ENCODE measurements at regions not wholly inside any gene's neighbourhood (a gene's known extent, or its start where the extent isn't known, plus 50 kb on each side); places are given as distances from the start of the nearest gene placed in this dataset.
"Not testable (repeated sequence)": the region's sequence is repeated elsewhere in the genome, so short reads cannot be mapped to it uniquely, and the experiment has no call there.

DNA sequence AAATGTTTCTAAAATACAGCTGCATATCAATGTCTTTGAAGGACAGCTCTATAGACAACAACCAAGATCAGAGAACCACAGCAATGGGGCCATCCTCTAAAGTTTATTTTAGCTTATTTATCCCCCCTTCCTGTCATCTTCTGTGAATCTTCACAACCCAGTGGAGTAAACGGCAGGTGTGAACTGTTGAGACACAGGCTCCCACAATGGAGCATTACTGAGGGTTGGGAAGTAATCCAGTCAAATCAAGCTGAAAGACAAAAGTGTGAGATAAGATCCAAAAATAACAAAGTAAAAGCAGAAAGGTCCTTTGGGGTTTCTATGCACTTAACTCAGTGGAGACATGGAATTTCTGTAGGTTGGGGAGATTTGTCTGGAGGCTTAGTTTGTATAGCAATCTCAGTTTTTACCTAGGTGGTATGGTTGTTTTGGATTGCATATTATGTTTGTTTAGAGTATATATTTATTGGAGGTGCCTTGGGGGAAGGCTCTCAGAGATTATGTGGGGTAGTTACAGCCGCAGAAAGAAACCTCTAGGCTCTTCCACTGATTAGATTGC, 286.9 kb upstream of the ADGRL2 start:
- no peak for DNase-seq

GRCh38 chr1:81512252-81513003, 288.3 kb upstream of the ADGRL2 start:
- DNase-seq, result no peak

- DNase-seq, result no peak
Observed at GRCh38 chr1:81511281-81511680, 289.5 kb upstream of the ADGRL2 start.

GRCh38 chr1:81510701-81511100, 290.0 kb upstream of the ADGRL2 start:
- DNase-seq, result no peak

DNA sequence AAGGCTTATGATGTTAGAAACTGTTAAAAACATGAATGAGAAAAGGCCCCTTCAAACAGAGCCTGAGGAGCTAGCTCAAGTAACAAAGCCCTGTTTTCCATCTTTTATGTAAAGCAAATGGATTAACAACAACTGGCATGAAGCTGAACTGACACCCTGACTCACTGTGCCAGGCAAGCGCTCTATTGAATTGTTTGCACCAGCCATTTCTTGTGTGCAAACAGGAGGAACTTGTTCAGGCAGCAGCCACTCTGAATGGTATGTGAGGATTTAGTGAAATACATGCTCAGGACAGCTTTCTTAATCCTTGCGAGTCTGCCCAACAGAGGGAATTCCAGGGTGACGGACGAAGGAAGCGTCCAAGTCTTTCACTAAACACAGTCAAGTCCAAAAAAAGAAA, 291.1 kb upstream of the ADGRL2 start:
- DNase-seq, result no peak

DNA sequence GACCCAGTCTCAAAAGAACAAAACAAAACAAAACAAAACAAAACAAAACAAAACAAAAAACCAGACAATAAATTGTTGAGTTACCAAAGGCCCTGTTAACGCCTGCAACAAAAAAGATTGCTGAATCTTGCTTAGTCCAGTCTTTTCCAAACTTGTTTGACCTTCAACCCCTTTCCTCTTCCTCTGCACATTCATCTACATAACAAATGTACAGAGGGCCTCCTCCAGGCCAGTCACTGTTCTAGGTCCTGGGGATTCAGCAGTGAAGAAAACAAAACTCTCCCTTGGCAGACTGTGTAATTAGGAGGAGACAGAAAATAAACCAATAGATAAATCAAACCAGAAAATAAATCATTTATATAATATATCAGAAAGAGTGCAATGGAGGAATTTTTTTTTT, 294.0 kb upstream of the ADGRL2 start:
- DNase-seq, result no peak

DNA sequence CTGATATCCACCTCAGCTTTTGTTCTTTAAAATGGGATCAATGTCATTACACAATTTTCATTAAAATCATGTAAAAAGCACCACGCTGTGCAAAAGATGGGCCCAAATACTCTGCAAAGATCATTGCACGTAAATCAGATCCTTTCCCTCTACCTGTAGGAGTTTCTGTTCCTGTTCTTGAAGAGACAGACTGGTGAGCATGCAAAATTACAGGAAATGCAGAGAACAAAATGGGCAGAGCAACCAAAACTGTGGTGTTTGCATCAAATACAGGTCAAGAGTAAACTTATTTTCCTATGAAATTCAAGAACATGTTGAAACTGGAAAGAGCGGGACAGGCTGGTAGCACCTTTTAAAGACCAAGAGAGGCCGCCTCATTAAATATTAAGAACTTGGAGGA, 294.9 kb upstream of the ADGRL2 start:
- no peak for DNase-seq

DNA sequence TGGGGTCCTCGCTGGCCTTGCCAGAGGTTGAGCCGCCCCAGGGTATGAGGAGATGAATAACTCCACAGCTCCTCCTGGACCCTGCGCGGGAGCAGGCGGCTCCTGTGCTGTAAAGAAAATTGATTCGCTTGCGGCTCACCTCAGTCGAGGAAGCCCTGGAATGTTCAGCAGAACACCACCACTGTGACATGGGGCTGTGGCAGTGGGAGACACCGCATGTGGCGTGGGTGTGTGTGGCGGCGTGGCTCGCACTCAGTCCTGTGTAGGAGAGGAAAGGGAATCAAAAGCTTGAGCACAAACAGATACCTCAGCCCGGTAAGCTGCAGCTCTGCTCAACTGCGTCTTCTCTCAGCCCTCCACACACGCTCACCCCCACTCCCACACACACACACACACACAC, 295.9 kb upstream of the ADGRL2 start:
- DNase-seq, result not testable (repeated sequence)

DNA sequence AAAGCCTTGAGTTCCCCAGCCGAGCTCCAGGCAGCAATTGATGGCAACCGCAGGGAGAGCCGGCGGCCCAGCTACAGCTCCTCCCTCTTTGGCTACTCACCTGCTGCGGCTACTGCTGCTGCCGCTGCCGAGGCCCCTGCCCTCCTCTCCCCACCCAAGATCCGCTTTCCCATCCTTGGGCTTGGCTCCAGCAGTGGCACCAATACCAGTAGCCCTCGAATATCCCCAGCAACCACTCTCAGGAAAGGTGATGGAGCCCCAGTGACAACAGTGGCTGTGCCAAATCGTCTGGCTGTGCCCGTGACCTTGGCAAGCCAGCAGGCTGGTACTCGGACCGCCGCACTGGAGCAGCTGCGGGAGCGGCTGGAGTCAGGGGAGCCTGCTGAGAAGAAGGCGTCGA, 298.0 kb upstream of the ADGRL2 start:
- not testable (repeated sequence) for DNase-seq

GRCh38 chr1:81501485-81501884, 299.2 kb upstream of the ADGRL2 start:
- not testable (repeated sequence) for DNase-seq

DNA sequence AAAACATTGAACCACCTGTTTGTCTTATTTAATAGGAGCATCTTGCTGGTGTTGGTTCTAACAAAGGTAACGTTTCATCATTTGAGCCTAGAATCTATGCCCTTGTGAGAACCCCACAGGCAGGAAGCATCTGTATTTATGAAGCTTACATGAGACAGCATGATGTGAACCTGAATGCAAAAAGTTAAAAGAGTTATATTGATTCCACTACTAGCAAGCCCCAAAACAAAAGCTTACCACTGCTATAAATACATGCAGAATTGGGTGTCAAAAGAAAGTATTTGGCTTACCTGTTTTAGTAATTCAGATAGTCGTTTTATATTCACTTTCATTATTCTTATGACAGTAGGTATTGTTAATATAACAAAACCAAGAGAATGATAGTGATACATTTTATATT, 301.2 kb upstream of the ADGRL2 start:
- no peak for DNase-seq

DNA sequence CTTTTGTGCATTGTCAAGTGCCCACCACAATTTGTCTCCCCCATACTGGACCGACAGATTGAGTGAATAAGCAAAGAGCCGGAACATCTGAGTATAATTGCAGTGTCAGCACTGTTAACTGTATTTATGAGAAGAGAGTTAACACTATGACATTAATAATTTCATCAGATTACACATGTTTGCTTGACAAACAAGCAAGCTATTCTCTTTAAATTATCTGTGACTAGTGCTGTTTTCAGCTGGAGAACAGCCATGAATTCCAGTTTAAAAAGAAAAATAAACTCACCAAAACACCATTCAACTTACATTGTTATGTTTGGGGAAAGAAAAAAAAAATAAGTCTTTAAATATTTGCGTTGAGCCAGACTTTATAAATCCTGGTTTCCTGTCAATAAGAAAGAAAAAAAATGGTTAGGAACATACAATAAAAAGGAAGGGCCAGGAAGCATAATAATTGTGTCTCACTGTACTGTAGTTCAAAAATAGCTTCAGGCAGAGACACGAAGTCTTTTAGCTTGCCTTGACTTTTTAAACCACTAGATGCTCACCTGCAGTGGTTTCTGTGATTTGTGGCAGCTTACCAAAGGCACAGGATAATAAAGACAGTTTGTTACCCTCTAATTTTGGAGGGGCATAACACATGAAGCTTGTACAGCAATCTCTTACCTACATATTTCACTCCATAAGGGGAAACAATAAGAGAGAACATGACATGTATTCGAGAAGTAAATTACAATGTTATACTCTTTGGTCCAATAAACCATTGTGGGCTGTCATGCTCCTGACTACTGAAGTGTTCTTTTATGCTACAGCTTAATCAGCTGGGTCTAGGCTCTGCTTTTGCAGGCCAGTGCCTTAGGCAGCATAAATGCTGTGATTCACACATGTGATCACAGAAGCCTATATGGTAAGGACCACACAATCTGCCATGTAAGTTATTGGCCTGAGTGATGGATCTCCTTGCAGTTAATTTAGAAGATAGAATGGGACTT, 302.0 kb upstream of the ADGRL2 start:
- no peak for DNase-seq

- DNase-seq, result no peak
Observed at GRCh38 chr1:81496349-81496748, 304.4 kb upstream of the ADGRL2 start.

GRCh38 chr1:81493102-81493869, 307.4 kb upstream of the ADGRL2 start:
- no peak for DNase-seq

- no peak for DNase-seq
Observed at GRCh38 chr1:81492628-81493027, 308.1 kb upstream of the ADGRL2 start.

GRCh38 chr1:81490614-81491013, 310.1 kb upstream of the ADGRL2 start:
- DNase-seq, result no peak

- DNase-seq, result no peak
Observed at GRCh38 chr1:81489372-81489934, 311.3 kb upstream of the ADGRL2 start.

- DNase-seq, result no peak
Observed at GRCh38 chr1:81484284-81484683, 316.4 kb upstream of the ADGRL2 start.

GRCh38 chr1:81478219-81478618, 322.5 kb upstream of the ADGRL2 start:
- peak; percentile 18 for DNase-seq

DNA sequence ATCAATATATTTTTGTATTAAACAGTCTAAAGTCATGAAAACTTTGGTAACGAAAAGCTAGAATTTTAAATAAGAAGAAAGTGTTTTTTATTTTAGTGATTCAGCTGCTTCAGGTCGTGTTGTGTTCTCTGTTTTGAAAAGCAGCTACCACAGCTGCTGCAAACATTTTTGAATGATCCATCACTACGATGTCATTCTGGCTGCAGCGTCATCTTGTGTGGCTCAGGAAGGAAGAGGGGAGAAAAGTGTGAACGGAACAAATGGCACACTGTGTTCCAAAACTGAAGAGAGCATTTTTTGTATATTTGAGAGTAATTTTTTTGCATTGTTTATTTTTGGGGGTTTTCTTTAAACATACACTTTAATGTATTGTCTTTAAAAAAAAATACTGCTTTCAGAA, 323.0 kb upstream of the ADGRL2 start:
- DNase-seq, result no peak

GRCh38 chr1:81472387-81472786, 328.3 kb upstream of the ADGRL2 start:
- no peak for DNase-seq

DNA sequence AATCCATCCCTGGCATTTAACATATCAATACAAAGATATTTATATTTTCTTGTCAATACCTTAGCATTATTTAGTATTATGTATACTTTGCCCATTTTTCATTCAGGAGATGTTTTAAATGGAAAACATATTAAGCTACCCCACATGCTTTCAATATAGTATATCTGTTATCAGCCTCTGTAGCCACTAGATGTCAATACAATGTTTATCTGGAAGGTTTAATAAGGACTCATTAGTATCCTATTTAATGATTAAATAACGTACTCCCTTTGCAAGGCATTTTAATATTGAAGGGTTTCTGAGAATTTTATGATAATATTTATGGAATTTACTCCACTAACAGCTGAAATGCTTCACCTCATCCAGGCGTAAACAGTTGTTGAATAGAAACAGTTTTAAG, 329.5 kb upstream of the ADGRL2 start:
- no peak for DNase-seq

- DNase-seq, result no peak
Observed at GRCh38 chr1:81470275-81470674, 330.5 kb upstream of the ADGRL2 start.

Measured in femur (tissue), 1 donor.